HG03025 (cell line): ENCODE measurements at regions not wholly inside any gene's neighbourhood (a gene's known extent, or its start where the extent isn't known, plus 50 kb on each side); places are given as distances from the start of the nearest gene placed in this dataset.
"Not testable (repeated sequence)": the region's sequence is repeated elsewhere in the genome, so short reads cannot be mapped to it uniquely, and the experiment has no call there.

ENCODE experiments used
- ATAC-seq: cut with Tn5 transposase; IDR thresholded peaks from one replicate; pipeline ENCODE4 v1.9.1; 2021; ENCODE audit warnings: mild to moderate bottlenecking, moderate library complexity; ENCODE audit not compliant: unreplicated experiment, low FRiP score

DNA sequence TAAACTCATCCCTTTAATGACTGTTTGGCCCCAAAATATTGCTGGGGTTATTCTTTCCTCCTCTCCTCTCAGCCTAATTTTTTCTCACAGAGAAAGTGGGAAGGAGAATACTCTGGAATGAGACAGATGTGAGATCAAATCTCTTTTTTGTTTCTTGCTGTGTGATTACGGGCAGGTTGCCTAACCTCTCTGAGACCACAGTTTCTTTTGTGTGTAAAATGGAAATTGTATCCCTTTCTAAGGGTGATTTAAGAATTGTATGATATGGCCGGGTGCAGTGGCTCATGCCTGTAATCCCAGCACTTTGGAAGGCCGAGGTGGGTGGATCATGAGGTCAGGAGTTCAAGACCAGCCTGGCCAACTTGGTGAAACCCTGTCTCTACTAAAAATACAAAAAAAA is 111.5 kb upstream of the MRPS22 start:
- ATAC-seq: not testable (repeated sequence)

DNA sequence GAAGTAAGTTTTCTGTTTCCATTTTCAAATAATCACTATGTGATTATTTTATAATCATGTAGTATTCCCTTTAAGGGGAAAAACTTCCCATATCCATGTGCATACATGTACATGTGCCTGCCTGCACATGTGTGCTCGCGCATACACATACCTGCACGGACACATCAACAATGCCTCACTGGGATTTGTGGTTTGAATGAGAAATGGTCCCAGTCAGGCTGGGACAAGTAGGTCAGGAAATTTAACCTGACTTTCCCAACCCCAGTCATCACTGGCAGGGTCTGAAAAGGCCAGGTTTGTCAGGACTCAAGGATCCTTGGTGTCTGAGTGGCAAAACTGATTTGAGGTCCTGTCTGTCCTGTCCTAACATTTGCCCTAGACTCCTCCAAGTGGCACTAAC is 109.3 kb upstream of the MRPS22 start:
- ATAC-seq: no peak

DNA sequence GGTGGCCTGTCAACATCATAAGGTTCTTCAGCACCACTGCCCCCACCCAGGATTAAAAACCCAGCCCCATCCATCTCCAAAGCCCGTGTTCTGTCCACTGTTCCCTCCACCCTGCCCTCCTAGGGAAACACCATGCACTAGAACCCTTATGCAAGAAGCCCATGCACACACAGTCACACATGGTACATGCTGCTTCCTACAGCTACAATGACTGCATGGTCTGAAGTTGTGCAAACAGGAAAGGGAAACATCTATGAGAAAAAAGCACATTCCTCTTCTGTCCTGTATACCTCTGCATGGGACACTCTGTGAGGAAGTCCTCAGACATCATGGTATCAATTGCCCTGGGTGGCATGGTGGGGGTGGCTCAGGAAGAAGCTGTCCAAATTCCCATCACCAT is 108.6 kb upstream of the MRPS22 start:
- ATAC-seq: no peak

DNA sequence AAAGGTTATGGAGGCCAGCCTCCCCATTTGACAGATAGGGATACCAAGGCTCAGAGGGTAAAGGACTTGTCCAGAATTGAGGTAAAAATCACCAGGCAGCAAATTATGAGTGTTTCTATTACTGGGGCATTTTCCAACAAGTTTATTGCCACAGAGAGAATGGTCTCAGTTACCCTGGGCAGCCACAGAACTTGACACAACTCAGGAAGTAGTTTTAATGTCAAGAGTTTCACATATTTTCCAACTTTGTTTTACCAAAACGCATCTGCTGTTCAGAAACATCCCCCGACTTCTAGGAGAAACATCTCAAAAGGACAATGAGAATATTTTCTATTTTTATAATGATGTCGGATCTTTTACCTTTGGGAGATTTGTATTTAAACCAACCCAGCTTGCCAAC is 107.5 kb upstream of the MRPS22 start:
- ATAC-seq: no peak

DNA sequence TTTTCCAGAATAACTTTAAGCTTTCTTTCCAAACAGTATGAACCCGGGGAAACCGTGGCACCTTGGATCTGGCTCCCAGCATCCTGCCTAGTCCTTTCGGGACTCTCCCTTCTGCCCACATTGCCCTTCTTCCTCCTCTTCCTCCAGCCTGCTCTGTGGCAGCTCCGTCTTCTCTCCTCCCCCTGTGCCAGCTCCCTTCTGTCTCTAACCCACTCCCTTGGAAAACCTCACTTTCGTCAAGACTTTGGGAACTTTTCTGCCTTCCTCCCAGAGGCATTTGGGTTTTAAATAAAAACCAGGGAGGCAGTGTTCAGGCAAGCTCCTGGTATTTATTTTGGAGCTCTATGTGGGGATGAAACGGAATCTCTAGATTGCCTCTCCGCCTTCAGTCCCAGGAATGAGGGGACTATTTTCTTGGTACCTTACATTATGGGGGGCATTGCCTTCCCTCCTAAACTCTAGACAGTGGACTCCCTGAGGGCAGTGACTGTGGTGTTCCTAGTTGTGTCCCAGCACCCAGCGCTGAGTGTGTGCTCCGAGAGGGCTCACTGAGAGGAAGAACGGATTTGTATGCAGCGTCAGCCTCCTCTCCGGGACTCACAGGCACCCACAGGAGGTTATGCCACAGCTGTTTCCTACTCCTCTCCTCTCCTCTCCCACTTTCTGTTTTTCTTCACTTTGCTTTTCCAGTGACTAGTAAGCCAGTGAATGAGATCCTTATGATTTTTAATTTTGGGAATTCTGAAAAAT is 105.4 kb upstream of the MRPS22 start:
- no peak for ATAC-seq

DNA sequence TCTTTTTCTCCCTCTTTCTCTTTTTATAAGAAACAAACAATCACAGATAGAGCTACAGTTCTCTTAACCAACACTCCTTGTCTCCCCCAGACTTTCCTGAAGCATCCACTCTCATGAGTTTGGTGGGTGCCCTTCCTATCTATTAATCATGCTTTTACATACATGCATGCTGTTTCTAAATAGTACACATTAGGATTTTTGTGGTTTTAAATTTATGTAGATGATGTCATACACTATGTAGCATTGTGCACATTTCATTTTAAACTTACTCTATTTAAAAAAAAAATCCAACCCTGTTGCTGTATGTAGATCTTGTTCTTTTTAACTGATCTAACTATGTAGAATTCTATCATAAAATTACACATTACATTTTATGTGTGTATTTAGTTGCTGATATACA is 104.3 kb upstream of the MRPS22 start:
- ATAC-seq: no peak

DNA sequence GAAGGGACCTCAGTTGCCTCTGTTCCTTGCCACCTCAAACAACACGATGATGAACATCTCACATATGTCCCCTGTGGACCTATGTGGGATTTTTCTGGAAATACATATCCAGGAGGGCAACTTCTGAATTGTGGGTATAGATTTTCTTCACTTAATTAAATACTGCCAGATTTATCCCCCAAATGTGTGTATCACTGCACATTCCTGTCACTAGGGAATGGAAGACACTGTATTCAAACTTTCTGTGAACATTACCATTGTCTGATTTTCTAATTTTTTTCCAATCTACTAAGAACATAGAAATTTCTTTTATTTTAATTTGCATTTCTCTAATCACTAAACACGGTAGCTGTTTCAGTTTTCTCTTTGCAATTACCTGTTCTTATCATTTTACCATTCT is 102.0 kb upstream of the MRPS22 start:
- ATAC-seq: no peak

DNA sequence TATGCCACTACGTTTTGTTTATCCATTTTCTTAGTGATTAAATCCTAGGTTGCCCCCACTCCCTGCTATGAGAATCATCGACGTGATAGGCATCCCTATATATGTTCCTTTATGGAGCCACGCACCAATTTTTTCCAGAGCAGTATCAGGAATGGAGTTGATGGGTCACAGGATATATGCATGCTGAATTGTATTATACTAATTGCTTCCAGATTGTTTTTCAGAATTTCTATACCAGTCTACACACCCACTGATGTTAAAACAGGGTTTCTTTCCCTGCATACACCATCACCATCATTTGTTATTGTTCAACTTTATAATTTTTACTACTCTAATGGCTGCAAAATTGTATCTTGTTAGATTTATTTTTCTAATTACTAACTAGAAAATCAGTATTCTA is 100.1 kb upstream of the MRPS22 start:
- no peak for ATAC-seq

DNA sequence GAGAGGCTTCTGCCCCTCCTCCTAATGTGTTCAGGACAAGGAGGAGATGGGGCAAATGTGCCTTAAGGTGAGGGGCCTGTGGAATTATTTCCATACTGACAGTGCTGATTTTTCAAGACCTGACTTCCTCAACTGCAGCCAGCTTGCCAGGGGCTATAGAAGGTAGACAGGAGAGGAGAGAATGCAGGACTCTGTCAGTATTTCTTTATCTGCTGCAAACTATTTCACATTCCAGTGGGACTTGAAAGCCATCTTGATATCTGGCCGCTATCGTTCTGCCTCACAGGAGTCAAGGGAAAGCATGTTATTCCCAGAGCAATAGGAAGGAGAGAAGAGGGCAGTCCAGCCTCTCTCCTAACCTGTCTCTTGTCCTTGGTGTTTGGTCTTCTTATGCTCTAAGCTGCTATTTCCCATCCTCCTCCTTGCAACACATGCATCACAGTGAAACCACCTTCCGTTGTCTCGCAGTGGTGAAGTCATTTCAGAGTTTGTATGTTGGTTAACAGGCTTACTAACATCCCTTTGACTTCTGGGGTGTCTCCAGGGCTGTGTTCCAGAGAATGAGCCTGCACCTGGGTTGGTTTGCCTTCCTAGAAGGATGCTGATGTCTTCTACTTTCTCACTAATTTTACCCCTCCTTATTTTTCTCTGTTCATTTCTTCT is 95.1 kb upstream of the MRPS22 start:
- no peak for ATAC-seq

DNA sequence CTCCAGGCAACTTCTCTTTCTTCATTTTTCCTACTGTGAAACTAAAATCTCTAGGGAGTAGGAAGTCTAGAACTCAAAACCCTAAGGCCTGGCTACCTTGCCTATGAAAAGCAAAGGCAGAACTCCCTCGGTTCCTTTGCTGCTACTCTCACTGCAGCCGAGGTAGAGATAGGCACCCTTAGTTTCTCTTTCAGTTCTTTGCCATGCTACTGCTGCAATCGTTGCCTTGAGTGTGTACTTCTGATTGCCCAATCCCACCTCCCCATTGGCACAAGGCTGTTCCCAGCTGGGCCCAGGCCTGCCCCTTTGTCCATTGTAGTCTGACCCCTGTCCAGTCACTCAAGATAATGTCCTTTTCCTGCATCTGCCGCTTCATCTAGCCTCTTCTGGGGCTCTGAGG is 92.3 kb upstream of the MRPS22 start:
- no peak for ATAC-seq

DNA sequence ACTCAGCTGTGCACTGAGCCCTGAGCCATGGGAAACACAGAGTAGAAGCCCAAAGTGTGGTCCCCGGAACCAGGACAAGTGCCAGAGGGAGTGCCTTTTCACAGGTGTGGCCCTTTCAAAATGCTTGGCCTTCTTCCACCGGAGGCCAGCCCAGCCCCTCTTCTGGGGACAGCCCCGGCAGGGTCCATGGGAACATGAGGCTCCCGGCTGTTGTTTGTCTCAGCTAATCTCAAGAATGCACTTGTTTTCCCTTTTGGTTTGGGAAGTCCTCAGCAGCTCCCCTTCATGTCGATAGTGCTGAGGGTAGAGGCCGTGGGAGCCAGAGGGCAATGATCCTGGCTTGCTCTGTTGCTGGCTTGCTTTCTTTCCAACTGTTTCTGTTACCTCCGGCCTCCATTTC is 91.1 kb upstream of the MRPS22 start:
- ATAC-seq: no peak

DNA sequence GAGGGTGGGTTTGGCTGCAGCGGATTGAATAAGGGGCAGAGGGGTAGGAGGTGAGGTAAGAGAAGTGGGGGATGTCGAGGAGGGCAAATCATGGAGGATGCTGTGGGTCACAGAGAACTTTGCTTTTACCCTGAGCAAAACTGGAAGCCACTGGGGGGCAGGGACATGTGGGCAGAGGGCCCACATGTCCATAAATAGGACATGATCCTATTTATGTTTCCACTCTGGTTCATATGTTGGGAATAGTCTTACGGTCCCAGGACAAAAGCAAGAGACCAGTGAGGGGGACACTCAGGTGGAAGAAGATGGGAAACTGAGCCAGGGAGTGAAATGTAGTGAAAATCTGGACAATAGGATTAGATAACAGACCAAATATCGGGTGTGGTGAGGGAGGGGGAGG is 85.5 kb upstream of the MRPS22 start:
- no peak for ATAC-seq

DNA sequence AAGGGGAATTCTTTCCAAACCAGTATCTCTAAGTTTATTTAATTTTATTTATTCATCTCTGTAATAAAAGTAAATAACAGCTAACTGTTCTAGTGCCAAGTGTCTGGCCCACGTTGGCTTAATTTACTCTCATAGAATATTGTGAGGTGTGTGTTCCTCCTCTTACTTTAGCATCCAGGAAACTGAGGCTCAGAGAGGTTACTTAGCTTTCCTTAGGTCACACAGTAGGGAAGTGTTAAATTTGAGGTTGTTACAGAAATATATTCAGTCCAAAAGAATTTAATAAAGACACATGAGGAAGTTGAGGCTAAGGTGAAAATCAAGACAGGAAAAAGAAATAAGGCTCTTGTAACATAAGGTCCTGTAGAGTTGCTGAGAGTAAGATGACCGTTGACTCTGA is 84.4 kb upstream of the MRPS22 start:
- no peak for ATAC-seq

DNA sequence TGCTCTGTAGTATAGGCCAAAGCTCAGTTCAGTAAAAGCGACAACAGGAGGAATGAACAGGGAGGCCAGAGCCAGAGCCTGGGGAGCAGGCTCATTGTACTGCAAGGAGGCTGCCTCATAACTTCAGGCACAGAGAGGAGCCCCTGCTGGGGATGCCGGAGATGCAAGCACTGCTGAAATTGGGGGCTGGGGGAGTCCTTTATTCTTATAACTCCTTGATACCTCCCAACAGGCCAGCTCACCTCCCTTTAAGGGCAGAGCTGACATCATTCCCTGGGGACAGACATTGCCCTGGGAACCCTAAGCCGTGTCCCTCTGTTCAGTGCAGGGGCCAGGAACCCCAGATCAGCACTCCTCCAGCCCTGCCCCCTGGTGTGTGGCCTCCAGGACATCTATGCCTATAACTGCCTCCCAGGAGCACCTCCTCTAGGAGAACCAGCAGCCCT is 83.8 kb upstream of the MRPS22 start:
- ATAC-seq: no peak

DNA sequence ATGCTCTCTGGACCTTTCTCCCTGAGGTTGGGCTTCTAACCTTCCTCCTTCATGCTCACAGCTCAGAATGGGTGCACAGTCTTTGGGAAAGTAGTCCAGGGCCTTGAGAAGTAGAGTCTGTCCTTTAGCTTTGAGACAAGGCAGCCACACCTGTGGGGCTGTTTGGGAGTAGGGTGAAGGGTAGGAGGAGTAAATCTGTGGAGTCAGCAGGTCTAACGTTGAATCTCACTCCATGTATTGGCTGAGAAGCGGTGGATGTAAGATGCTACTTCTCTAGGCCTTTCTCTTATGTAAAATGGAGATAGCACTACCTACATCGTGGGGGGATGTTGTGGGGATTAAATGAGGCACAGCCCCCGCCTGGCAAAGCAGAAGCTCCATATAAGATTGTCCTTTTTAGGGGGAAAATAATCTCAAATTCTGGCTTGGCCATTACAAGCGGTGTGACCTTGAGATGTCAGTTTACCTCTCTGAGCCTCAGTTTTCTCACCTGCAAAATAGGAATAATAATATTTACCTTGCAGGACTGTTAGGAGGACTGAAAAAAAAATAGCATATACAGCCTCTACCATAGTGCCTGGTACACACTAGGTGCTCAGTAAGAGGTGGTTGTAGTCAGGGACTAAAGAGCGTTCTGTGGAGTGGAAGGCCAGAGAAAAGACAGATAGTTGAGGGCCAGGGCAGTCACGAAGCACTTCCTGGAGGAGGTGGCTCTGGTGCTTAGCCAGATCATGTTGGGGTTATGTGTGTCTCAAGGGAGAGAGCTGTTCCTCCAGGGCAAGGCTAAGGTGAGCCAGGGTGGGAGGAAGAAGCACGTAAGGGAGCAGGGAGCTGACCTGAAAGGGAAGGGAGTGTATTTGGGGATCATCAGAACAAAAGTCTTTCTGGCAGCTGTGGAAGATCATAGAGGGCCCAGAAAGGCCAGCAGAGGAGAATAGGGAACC is 82.8 kb upstream of the MRPS22 start:
- ATAC-seq: no peak

DNA sequence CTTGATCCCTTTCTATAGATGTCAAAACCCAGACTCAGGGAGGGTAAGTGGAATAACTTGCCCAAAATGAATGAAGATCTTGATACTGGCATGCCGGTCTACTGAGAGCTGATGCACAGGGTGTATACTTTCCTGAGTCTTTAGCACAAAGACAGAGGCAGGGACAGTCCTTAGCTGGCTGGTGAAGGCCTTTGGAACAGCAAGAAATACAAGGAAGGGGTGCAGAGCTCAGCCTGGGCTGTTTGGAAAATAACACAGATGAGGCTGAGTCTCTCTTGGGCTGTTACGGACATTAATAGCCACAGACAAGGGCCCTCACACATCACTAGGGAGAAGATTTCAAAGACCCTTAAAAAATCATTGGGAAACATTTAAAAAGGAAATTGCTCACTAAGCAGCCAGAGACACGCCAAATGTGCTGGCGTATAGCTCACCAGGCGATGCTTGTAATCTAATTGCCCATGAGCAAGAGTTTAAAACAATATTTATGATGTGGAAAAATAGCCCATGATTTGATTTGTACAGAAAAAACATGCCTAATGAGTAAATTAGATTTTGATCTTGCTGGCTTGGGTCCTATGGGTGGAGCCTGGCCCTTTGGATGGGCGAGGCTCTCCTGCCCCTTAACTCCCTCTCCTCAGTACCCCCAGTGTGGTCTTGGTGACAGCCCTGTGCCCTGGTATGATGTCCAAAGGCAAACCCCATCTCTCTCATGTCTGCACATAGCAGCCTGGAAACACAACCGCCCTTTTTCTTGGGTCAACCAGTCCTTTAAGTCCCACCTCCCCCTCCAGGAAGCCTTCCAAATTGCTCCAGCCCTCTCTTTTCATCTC is 81.8 kb upstream of the MRPS22 start:
- ATAC-seq: no peak

DNA sequence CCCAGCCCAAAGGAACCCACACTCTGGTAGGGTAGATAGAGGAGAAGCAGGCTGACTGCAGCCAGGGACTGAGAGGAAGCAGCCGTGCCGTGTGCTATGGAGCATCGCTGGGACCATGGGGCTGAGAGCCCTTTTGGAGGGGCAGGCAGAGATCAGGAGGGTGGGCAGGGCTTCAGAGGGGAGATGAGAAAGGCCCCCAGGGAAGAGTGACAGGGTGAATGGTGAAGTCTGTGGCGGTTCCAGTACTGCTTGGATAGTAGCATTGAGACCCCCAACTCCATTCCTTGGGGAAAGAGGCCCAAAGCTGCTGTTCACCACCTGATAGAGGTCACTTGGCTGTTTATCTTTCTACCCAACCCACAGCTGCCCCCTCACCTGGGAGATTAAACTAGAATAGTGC is 80.0 kb upstream of the MRPS22 start:
- no peak for ATAC-seq

DNA sequence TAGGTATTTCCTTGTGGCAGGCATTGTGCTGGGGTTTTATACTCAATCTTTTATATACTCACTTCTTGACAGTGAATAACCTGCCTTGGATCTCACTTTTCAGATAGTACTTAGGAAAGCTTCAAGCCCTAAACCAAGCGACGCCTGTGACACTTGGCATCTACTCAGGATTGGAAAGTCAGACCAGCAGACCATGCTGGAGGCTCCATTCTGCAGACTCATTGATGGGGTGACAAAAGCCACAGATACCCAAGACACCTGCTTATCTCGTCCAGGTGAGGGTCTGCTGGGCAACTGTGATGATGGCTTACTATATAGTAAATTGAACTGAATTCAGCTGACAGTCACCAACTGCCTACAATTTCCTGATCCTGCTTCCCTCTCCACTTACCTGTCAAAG is 79.4 kb upstream of the MRPS22 start:
- ATAC-seq: no peak

DNA sequence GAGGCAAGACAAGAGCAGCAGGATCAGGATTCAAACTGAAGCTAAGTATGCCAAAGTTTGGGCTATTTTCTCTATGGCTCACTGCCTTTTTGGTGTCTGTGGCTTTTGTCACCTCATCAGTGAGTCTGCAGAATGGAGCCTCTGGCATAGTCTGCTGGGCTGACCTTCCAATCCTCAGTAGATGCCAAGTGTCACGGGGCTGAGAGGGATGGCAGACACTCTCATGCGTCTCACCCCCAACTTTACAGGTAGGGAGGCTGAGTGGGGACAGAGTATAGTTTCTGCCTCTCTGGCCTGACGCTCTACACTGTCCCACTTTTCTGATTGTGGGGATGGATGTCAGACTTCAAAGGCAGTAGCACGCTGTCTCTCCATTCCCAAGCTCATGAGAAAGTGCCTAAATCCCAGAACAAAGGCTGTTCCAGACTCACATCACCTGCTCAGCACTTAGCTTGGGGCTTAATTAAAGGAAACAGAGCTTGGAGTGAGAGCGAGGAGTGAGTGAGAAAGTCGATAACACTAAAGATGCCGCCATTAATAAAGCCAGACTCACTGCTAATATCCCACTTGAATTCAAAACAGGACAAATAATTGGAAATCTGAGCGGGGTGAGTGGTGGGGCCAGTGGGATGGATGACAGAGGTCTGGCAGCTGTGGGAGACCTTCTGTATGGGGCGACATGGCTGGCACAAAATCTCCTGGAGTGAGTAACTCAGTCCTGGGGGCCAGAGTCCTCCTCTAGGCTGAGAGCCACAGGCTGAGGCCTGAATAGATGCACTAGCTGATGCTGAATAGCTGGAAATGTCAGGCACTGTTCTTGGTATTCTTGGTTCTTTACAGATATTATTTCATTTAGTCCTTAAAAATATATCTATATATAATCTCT is 78.4 kb upstream of the MRPS22 start:
- no peak for ATAC-seq
